SK-N-SH (cell line): ENCODE measurements at regions not wholly inside any gene's neighbourhood (a gene's known extent, or its start where the extent isn't known, plus 50 kb on each side); places are given as distances from the start of the nearest gene placed in this dataset.

Source experiments
- CTCF ChIA-PET: fragments of 300-600, 350-600 bp; formaldehyde crosslinking; extraction: SDS; loops from one replicate; lab custom pipeline; 2021; lab: Yijun Ruan, JAX
- POLR2A ChIA-PET: fragments of 350-600 bp; sonication (Branson Sonifier 250); formaldehyde crosslinking; extraction: SDS; loops from one replicate; lab custom pipeline; 2020; ENCODE audit warnings: antibody characterized with exemption, inconsistent platforms; lab: Yijun Ruan, JAX
- DNase-seq: peaks from one replicate; pipeline ENCODE4 v3.0.0; 2012
- H2AFZ ChIP-seq: fragments of 200-600 bp; sonication (generic); 2 replicates; pipeline ENCODE4 v1.8.1; 2016; ENCODE audit warnings: antibody characterized with exemption, mild to moderate bottlenecking, low read depth
- H3F3A ChIP-seq: fragments of 200-600 bp; sonication (generic); replicated peaks from 2 replicates; pipeline ENCODE3; 2016; ENCODE audit warnings: antibody characterized with exemption, mild to moderate bottlenecking; ENCODE audit not compliant: insufficient read depth
- H3K27ac ChIP-seq, 2 experiments: fragments of 200-500 bp in 1 of 2; fragments of 200-600 bp in 1 of 2; sonication (Bioruptor generic) in 1 of 2; sonication (generic), shearing (Covaris generic) in 1 of 2; 2 replicates each; pipeline versions ENCODE4 v1.5.1 to v1.6.1; 2014 to 2016; ENCODE audit warnings: low read depth in 2 of 2, inconsistent platforms in 1 of 2, low read length in 1 of 2, mild to moderate bottlenecking in 1 of 2, mixed read lengths in 1 of 2
- H3K27me3 ChIP-seq: fragments of 200-600 bp; sonication (generic), shearing (Covaris generic); 2 replicates; pipeline ENCODE4 v1.6.1; 2016; ENCODE audit warnings: mixed run types; ENCODE audit not compliant: insufficient read depth
- H3K36me3 ChIP-seq, 2 experiments: fragments of 200-500 bp in 1 of 2; fragments of 200-600 bp in 1 of 2; sonication (Bioruptor generic) in 1 of 2; sonication (generic) in 1 of 2; replicated peaks in 1 of 2; 2 replicates each; pipeline versions ENCODE3 to v1.5.1; 2014 to 2016; ENCODE audit warnings: low read length in 1 of 2, mild to moderate bottlenecking in 1 of 2; ENCODE audit not compliant: insufficient read depth in 2 of 2, control insufficient read depth in 1 of 2
- H3K4me1 ChIP-seq, 2 experiments: fragments of 200-500 bp in 1 of 2; fragments of 200-600 bp in 1 of 2; sonication (Bioruptor generic) in 1 of 2; sonication (generic), shearing (Covaris generic) in 1 of 2; 2 replicates each; pipeline versions ENCODE4 v1.5.1 to v1.6.1; 2014 to 2016; ENCODE audit warnings: low read depth in 1 of 2, low read length in 1 of 2, mixed run types in 1 of 2; ENCODE audit not compliant: insufficient read depth in 2 of 2, control insufficient read depth in 1 of 2
- H3K4me2 ChIP-seq: fragments of 200-600 bp; sonication (generic), shearing (Covaris generic); 2 replicates; pipeline ENCODE4 v1.6.1; 2017; ENCODE audit warnings: mixed run types
- H3K4me3 ChIP-seq, 2 experiments: fragments of 200-500 bp in 1 of 2; fragments of 200-600 bp in 1 of 2; sonication (Bioruptor generic) in 1 of 2; sonication (generic), shearing (Covaris generic) in 1 of 2; 2 replicates each; pipeline versions ENCODE4 v1.5.1 to v1.8.1; 2014 to 2016; ENCODE audit warnings: low read depth in 2 of 2, inconsistent platforms in 1 of 2, low read length in 1 of 2, mild to moderate bottlenecking in 1 of 2, mixed read lengths in 1 of 2, moderate library complexity in 1 of 2
- H3K79me2 ChIP-seq: fragments of 200-600 bp; sonication (generic); 2 replicates; pipeline ENCODE4 v1.8.1; 2017; ENCODE audit warnings: mild to moderate bottlenecking; ENCODE audit not compliant: insufficient read depth
- H3K9ac ChIP-seq: fragments of 200-600 bp; sonication (generic); 2 replicates; pipeline ENCODE4 v1.6.1; 2017; ENCODE audit warnings: mixed run types
- H3K9me2 ChIP-seq: fragments of 200-600 bp; sonication (generic); 2 replicates; pipeline ENCODE4 v1.6.1; 2017; ENCODE audit warnings: mixed run types
- H3K9me3 ChIP-seq: fragments of 200-600 bp; sonication (generic); 2 replicates; pipeline ENCODE4 v1.6.1; 2017; ENCODE audit warnings: mixed run types, mild to moderate bottlenecking, moderate library complexity
- H4K20me1 ChIP-seq: fragments of 200-600 bp; sonication (generic); 2 replicates; pipeline ENCODE4 v1.6.1; 2017; ENCODE audit warnings: mild to moderate bottlenecking, mixed run types; ENCODE audit not compliant: insufficient read depth
- EP300 ChIP-seq, 2 experiments: IDR thresholded peaks; 2 replicates each; pipeline versions ENCODE4 v1.4.0 to v1.6.1; 2012; ENCODE audit warnings: borderline replicate concordance in 1 of 2, low read depth in 1 of 2, low read length in 1 of 2
- FOXM1 ChIP-seq: IDR thresholded peaks from 2 replicates; pipeline ENCODE4 v1.4.0; 2012; ENCODE audit warnings: low read depth, mild to moderate bottlenecking
- GABPA ChIP-seq: IDR thresholded peaks from 2 replicates; pipeline ENCODE4 v1.4.0; 2012; ENCODE audit warnings: low read depth, mild to moderate bottlenecking
- GATA2 ChIP-seq: sonication (generic); formaldehyde crosslinking; IDR thresholded peaks from 2 replicates; pipeline ENCODE4 v1.5.0; 2020; ENCODE audit warnings: mild to moderate bottlenecking, missing genetic modification reagents
- MAX ChIP-seq: IDR thresholded peaks from 2 replicates; pipeline ENCODE4 v1.4.0; 2012; ENCODE audit warnings: low read depth
- NRF1 ChIP-seq: IDR thresholded peaks from 2 replicates; pipeline ENCODE4 v1.6.1; 2012; ENCODE audit warnings: low read depth, mild to moderate bottlenecking, low read length
- POLR2AphosphoS5 ChIP-seq: IDR thresholded peaks from 2 replicates; pipeline ENCODE4 v1.6.1; 2012; ENCODE audit warnings: low read depth, low read length
- REST ChIP-seq: IDR thresholded peaks from 2 replicates; pipeline ENCODE4 v1.6.1; 2012; ENCODE audit warnings: mild to moderate bottlenecking, low read depth, low read length, moderate library complexity
- TAF1 ChIP-seq: IDR thresholded peaks from 2 replicates; pipeline ENCODE4 v1.6.1; 2012; ENCODE audit warnings: low read depth, mild to moderate bottlenecking, low read length, moderate library complexity, borderline replicate concordance
- USF2 ChIP-seq: fragments of 150-350 bp; IDR thresholded peaks from 2 replicates; pipeline ENCODE4 v1.6.1; 2017; ENCODE audit warnings: antibody characterized with exemption, low read length, low read depth, borderline replicate concordance
- ZBTB33 ChIP-seq: IDR thresholded peaks from 2 replicates; pipeline ENCODE4 v1.4.0; 2012; ENCODE audit warnings: low read depth, borderline replicate concordance
- WGBS: methylation state at CpG from one replicate; pipeline ENCODE4 v1.1.6; 2017; ENCODE audit warnings: low lambda C conversion rate; 5-methylcytosine and 5-hydroxymethylcytosine counted together
- TF ChIP-seq, protein P1 (sequence below): fragments of 200-600 bp; sonication (generic); IDR thresholded peaks from 2 replicates; pipeline ENCODE4 v1.6.1; 2017; ENCODE audit warnings: antibody characterized with exemption, mild to moderate bottlenecking, moderate library complexity

- 8% methylated on average over 4 of the region's 4 CpGs for WGBS
- Histone ChIP-seq H3K27me3 (peaks cover 13% of the 10 kb centered on the region; the same call in 1 of the 2 replicates), H3K27ac (no peak overlapping the region), H3K79me2 (no peaks in the 10 kb centered on the region), H3K4me3 (no peak overlapping the region), H3K9ac (no peak overlapping the region), H4K20me1 (no peaks in the 10 kb centered on the region), H3K4me1 (no peaks in the 10 kb centered on the region), H3K4me2 (no peak overlapping the region), H3K36me3 (no peaks in the 10 kb centered on the region), H3K9me3 (no peaks in the 10 kb centered on the region), H2AFZ (no peak overlapping the region), H3K9me2 (no peaks in the 10 kb centered on the region), H3F3A (no peaks in the 10 kb centered on the region)
- no peak for DNase-seq
- CTCF ChIA-PET: interaction anchor here (1.2 kb wide), 1 partner anchor 360 kb away, joined by 3 read pairs; no protein-coding TSS in a partner anchor
- TF ChIP-seq USF2 (no peak), EP300 (IDR thresholded peaks at IDR 0.05; ENCODE audit: borderline replicate concordance in 1 of 2, low read depth in 1 of 2, low read length in 1 of 2) (no peak), REST (no peak), ZBTB33 (no peak), NRF1 (no peak), MAX (no peak), FOXM1 (no peak), POLR2AphosphoS5 (no peak), TAF1 (no peak), GATA2 (no peak), GABPA (no peak)
- TF ChIP-seq, protein P1, sequence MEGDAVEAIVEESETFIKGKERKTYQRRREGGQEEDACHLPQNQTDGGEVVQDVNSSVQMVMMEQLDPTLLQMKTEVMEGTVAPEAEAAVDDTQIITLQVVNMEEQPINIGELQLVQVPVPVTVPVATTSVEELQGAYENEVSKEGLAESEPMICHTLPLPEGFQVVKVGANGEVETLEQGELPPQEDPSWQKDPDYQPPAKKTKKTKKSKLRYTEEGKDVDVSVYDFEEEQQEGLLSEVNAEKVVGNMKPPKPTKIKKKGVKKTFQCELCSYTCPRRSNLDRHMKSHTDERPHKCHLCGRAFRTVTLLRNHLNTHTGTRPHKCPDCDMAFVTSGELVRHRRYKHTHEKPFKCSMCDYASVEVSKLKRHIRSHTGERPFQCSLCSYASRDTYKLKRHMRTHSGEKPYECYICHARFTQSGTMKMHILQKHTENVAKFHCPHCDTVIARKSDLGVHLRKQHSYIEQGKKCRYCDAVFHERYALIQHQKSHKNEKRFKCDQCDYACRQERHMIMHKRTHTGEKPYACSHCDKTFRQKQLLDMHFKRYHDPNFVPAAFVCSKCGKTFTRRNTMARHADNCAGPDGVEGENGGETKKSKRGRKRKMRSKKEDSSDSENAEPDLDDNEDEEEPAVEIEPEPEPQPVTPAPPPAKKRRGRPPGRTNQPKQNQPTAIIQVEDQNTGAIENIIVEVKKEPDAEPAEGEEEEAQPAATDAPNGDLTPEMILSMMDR: no peak
- POLR2A ChIA-PET: no interaction called here
These were observed 145.0 kb upstream of the OSR1 start for GRCh38 chr2:19503406-19503805.
